ENCODE measurements at regions not wholly inside any gene's neighbourhood (a gene's known extent, or its start where the extent isn't known, plus 50 kb on each side); places are given as distances from the start of the nearest gene placed in this dataset.

DNA sequence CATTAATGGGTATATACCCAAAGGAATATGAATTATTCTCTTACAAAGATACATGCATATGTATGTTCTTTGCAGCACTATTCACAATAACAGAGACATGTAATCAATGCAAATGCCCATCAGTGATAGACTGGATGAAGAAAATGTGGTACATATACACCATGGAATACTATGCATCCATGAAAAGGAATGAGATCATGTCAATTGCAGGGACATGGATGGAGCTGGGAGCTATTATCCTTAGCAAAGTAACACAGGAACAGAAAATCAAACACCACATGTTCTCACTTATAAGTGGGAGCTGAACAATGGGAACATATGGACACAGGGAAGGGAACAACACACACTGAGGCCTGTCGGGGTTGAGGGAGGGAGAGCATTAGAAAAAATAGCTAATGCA, 141.1 kb upstream of the HS3ST4 start:
- no peak overlapping the region for H3K27ac ChIP-seq (ENCODE audit: low read depth)
- H3K27ac Mint-ChIP-seq = no peak overlapping the region
- H3K4me2 ChIP-seq = no peak overlapping the region
- H4K20me1 ChIP-seq (replicated peaks; ENCODE audit: insufficient read depth) = no peaks in the 10 kb centered on the region
- no peaks in the 10 kb centered on the region for H3K4me1 ChIP-seq (ENCODE audit: insufficient read depth)
- no peaks in the 10 kb centered on the region for H3F3A ChIP-seq (replicated peaks; ENCODE audit: low read depth)
- H3K36me3 Mint-ChIP-seq (ENCODE audit: low read depth) = peaks cover 26% of the 10 kb centered on the region
- H3K9me2 ChIP-seq (ENCODE audit: insufficient read depth) = no peaks in the 10 kb centered on the region
- H3K36me3 ChIP-seq (ENCODE audit: insufficient read depth) = 0 out of 2 replicates have a peak, but pooled peaks cover 3% of the 10 kb centered on the region
- no peaks in the 10 kb centered on the region for H3K27me3 Mint-ChIP-seq (ENCODE audit: insufficient read depth, low read depth, poor library complexity)
- no peak overlapping the region for H2AFZ ChIP-seq
- peaks cover 91% of the 10 kb centered on the region for H3K9me3 Mint-ChIP-seq
- H3K27me3 ChIP-seq (ENCODE audit: insufficient read depth) = no peaks in the 10 kb centered on the region
- H3K4me3 ChIP-seq = no peak overlapping the region
- H3K4me1 Mint-ChIP-seq = no peaks in the 10 kb centered on the region; the same call in 2 of the 3 replicates
- TF ChIP-seq JUNB (IDR thresholded peaks at IDR 0.05; ENCODE audit: unreplicated experiment) (no peak), ZNF331 (CRISPR knock-in tag; IDR thresholded peaks at IDR 0.05; ENCODE audit: low read depth) (no peak), STAT1 (IDR thresholded peaks at IDR 0.05; ENCODE audit: unreplicated experiment) (no peak), POLR2AphosphoS5 (IDR thresholded peaks at IDR 0.05; ENCODE audit: low read depth) (no peak), CREB1 (CRISPR knock-in tag; IDR thresholded peaks at IDR 0.05; ENCODE audit: low read depth) (no peak), EZH2phosphoT487 (IDR thresholded peaks at IDR 0.05; ENCODE audit: unreplicated experiment) (no peak), NANOG (IDR thresholded peaks at IDR 0.05; ENCODE audit: borderline replicate concordance) (no peak), CTCF (conservative IDR thresholded peaks at IDR 0.05; ENCODE audit: low read depth in 2 of 2) (no peak), EZH2 (IDR thresholded peaks at IDR 0.05; ENCODE audit: low read depth, unreplicated experiment) (no peak), ZNF114 (CRISPR knock-in tag; IDR thresholded peaks at IDR 0.05) (no peak)
- TF ChIP-seq, protein P1, sequence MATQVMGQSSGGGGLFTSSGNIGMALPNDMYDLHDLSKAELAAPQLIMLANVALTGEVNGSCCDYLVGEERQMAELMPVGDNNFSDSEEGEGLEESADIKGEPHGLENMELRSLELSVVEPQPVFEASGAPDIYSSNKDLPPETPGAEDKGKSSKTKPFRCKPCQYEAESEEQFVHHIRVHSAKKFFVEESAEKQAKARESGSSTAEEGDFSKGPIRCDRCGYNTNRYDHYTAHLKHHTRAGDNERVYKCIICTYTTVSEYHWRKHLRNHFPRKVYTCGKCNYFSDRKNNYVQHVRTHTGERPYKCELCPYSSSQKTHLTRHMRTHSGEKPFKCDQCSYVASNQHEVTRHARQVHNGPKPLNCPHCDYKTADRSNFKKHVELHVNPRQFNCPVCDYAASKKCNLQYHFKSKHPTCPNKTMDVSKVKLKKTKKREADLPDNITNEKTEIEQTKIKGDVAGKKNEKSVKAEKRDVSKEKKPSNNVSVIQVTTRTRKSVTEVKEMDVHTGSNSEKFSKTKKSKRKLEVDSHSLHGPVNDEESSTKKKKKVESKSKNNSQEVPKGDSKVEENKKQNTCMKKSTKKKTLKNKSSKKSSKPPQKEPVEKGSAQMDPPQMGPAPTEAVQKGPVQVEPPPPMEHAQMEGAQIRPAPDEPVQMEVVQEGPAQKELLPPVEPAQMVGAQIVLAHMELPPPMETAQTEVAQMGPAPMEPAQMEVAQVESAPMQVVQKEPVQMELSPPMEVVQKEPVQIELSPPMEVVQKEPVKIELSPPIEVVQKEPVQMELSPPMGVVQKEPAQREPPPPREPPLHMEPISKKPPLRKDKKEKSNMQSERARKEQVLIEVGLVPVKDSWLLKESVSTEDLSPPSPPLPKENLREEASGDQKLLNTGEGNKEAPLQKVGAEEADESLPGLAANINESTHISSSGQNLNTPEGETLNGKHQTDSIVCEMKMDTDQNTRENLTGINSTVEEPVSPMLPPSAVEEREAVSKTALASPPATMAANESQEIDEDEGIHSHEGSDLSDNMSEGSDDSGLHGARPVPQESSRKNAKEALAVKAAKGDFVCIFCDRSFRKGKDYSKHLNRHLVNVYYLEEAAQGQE (IDR thresholded peaks at IDR 0.05; ENCODE audit: unreplicated experiment) = no peak
- TF ChIP-seq, protein P2, sequence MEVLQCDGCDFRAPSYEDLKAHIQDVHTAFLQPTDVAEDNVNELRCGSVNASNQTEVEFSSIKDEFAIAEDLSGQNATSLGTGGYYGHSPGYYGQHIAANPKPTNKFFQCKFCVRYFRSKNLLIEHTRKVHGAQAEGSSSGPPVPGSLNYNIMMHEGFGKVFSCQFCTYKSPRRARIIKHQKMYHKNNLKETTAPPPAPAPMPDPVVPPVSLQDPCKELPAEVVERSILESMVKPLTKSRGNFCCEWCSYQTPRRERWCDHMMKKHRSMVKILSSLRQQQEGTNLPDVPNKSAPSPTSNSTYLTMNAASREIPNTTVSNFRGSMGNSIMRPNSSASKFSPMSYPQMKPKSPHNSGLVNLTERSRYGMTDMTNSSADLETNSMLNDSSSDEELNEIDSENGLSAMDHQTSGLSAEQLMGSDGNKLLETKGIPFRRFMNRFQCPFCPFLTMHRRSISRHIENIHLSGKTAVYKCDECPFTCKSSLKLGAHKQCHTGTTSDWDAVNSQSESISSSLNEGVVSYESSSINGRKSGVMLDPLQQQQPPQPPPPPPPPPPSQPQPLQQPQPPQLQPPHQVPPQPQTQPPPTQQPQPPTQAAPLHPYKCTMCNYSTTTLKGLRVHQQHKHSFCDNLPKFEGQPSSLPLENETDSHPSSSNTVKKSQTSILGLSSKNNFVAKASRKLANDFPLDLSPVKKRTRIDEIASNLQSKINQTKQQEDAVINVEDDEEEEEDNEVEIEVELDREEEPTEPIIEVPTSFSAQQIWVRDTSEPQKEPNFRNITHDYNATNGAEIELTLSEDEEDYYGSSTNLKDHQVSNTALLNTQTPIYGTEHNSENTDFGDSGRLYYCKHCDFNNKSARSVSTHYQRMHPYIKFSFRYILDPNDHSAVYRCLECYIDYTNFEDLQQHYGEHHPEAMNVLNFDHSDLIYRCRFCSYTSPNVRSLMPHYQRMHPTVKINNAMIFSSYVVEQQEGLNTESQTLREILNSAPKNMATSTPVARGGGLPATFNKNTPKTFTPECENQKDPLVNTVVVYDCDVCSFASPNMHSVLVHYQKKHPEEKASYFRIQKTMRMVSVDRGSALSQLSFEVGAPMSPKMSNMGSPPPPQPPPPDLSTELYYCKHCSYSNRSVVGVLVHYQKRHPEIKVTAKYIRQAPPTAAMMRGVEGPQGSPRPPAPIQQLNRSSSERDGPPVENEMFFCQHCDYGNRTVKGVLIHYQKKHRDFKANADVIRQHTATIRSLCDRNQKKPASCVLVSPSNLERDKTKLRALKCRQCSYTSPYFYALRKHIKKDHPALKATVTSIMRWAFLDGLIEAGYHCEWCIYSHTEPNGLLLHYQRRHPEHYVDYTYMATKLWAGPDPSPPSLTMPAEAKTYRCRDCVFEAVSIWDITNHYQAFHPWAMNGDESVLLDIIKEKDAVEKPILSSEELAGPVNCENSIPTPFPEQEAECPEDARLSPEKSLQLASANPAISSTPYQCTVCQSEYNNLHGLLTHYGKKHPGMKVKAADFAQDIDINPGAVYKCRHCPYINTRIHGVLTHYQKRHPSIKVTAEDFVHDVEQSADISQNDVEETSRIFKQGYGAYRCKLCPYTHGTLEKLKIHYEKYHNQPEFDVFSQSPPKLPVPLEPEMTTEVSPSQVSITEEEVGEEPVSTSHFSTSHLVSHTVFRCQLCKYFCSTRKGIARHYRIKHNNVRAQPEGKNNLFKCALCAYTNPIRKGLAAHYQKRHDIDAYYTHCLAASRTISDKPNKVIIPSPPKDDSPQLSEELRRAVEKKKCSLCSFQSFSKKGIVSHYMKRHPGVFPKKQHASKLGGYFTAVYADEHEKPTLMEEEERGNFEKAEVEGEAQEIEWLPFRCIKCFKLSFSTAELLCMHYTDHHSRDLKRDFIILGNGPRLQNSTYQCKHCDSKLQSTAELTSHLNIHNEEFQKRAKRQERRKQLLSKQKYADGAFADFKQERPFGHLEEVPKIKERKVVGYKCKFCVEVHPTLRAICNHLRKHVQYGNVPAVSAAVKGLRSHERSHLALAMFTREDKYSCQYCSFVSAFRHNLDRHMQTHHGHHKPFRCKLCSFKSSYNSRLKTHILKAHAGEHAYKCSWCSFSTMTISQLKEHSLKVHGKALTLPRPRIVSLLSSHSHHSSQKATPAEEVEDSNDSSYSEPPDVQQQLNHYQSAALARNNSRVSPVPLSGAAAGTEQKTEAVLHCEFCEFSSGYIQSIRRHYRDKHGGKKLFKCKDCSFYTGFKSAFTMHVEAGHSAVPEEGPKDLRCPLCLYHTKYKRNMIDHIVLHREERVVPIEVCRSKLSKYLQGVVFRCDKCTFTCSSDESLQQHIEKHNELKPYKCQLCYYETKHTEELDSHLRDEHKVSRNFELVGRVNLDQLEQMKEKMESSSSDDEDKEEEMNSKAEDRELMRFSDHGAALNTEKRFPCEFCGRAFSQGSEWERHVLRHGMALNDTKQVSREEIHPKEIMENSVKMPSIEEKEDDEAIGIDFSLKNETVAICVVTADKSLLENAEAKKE (CRISPR knock-in tag; IDR thresholded peaks at IDR 0.05) = no peak
- TF ChIP-seq, protein P3, sequence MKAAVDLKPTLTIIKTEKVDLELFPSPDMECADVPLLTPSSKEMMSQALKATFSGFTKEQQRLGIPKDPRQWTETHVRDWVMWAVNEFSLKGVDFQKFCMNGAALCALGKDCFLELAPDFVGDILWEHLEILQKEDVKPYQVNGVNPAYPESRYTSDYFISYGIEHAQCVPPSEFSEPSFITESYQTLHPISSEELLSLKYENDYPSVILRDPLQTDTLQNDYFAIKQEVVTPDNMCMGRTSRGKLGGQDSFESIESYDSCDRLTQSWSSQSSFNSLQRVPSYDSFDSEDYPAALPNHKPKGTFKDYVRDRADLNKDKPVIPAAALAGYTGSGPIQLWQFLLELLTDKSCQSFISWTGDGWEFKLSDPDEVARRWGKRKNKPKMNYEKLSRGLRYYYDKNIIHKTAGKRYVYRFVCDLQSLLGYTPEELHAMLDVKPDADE (IDR thresholded peaks at IDR 0.05) = no peak
- no peak overlapping the region for H3K4me3 Mint-ChIP-seq
- DNase-seq (ENCODE audit: low spot score) (no peak), ATAC-seq (no peak)
- H3K79me2 ChIP-seq (replicated peaks; ENCODE audit: insufficient read depth) = no peaks in the 10 kb centered on the region

Measured in GM23338 (cell line).